SK-N-SH treated with all-trans-retinoic acid at 6 μM for 48 hours (cell line): ENCODE measurements at regions not wholly inside any gene's neighbourhood (a gene's known extent, or its start where the extent isn't known, plus 50 kb on each side); places are given as distances from the start of the nearest gene placed in this dataset.

Experiments used
- ATAC-seq: fragments of 200-7000 bp; cut with Tn5 transposase; 3 replicates; pipeline ENCODE4 v1.9.1; 2020; ENCODE audit warnings: mild to moderate bottlenecking, moderate library complexity
- ARNTL ChIP-seq: fragments of 450-650 bp; formaldehyde crosslinking; IDR thresholded peaks from 2 replicates; pipeline ENCODE4 v1.5.0; 2020; ENCODE audit warnings: low read depth, mild to moderate bottlenecking, moderate library complexity, borderline replicate concordance
- BACH2 ChIP-seq: fragments of 250-450 bp; sonication (Bioruptor Pico); IDR thresholded peaks from 2 replicates; pipeline ENCODE4 v1.9.0; 2021; ENCODE audit warnings: mild to moderate bottlenecking, borderline replicate concordance
- GLIS3 ChIP-seq: fragments of 250-450 bp; sonication (Bioruptor Pico); IDR thresholded peaks from 2 replicates; pipeline ENCODE4 v1.5.0; 2020; ENCODE audit warnings: mild to moderate bottlenecking, moderate library complexity
- ISL1 ChIP-seq: fragments of 250-450 bp; sonication (Bioruptor Pico); IDR thresholded peaks from 2 replicates; pipeline ENCODE4 v2.1.2; 2022; ENCODE audit warnings: mild to moderate bottlenecking, moderate library complexity
- OSR1 ChIP-seq: fragments of 250-450 bp; sonication (Bioruptor Pico); IDR thresholded peaks from 2 replicates; pipeline ENCODE4 v1.8.0; 2022; ENCODE audit warnings: moderate library complexity, mild to moderate bottlenecking, inconsistent platforms
- PPARA ChIP-seq: fragments of 250-450 bp; sonication (Bioruptor Pico); IDR thresholded peaks from 2 replicates; pipeline ENCODE4 v1.5.0; 2020; ENCODE audit warnings: mild to moderate bottlenecking, borderline replicate concordance
- RARB ChIP-seq: fragments of 250-450 bp; sonication (Bioruptor Pico); IDR thresholded peaks from 2 replicates; pipeline ENCODE4 v1.8.0; 2021; ENCODE audit warnings: mild to moderate bottlenecking, moderate library complexity
- SNAI2 ChIP-seq: fragments of 250-450 bp; sonication (Bioruptor Pico); IDR thresholded peaks from 2 replicates; pipeline ENCODE4 v1.5.0; 2020; ENCODE audit warnings: mild to moderate bottlenecking, moderate library complexity
- TOX ChIP-seq: fragments of 250-450 bp; sonication (Bioruptor Pico); IDR thresholded peaks from 2 replicates; pipeline ENCODE4 v1.8.0; 2021; ENCODE audit warnings: mild to moderate bottlenecking, moderate library complexity, borderline replicate concordance
- ZC3H10 ChIP-seq: fragments of 250-450 bp; sonication (Bioruptor Pico); IDR thresholded peaks from 2 replicates; pipeline ENCODE4 v1.5.1; 2021; ENCODE audit warnings: mild to moderate bottlenecking, moderate library complexity
- ZFP3 ChIP-seq: fragments of 250-450 bp; sonication (Bioruptor Pico); IDR thresholded peaks from 2 replicates; pipeline ENCODE4 v1.5.0; 2020; ENCODE audit warnings: mild to moderate bottlenecking, moderate library complexity
- ZFP30 ChIP-seq: fragments of 450-650 bp; formaldehyde crosslinking; IDR thresholded peaks from 2 replicates; pipeline ENCODE4 v1.5.0; 2022; ENCODE audit warnings: mild to moderate bottlenecking, moderate library complexity
- ZNF565 ChIP-seq: fragments of 450-650 bp; formaldehyde crosslinking; conservative IDR thresholded peaks from 2 replicates; pipeline ENCODE4 v1.5.0; 2020; ENCODE audit warnings: low read depth, mild to moderate bottlenecking, moderate library complexity
- ZNF70 ChIP-seq: fragments of 450-650 bp; formaldehyde crosslinking; IDR thresholded peaks from 2 replicates; pipeline ENCODE4 v1.5.0; 2020; ENCODE audit warnings: mild to moderate bottlenecking, moderate library complexity
- ZNF8 ChIP-seq: fragments of 450-650 bp; formaldehyde crosslinking; IDR thresholded peaks from 2 replicates; pipeline ENCODE4 v1.5.0; 2020; ENCODE audit warnings: mild to moderate bottlenecking, moderate library complexity
- TF ChIP-seq, protein P1 (sequence below): fragments of 250-450 bp; sonication (Bioruptor Pico); IDR thresholded peaks from 2 replicates; pipeline ENCODE4 v1.8.0; 2020; ENCODE audit warnings: mild to moderate bottlenecking, moderate library complexity, borderline replicate concordance
- TF ChIP-seq, protein P2 (sequence below): fragments of 250-450 bp; sonication (Bioruptor Pico); IDR thresholded peaks from 2 replicates; pipeline ENCODE4 v1.5.1; 2021; ENCODE audit warnings: mild to moderate bottlenecking, moderate library complexity
- TF ChIP-seq, protein P3 (sequence below): fragments of 250-450 bp; sonication (Bioruptor Pico); IDR thresholded peaks from 2 replicates; pipeline ENCODE4 v1.5.0; 2020; ENCODE audit warnings: mild to moderate bottlenecking, moderate library complexity
- TF ChIP-seq, protein P4 (sequence below): fragments of 250-450 bp; sonication (Bioruptor Pico); IDR thresholded peaks from 2 replicates; pipeline ENCODE4 v1.8.0; 2021; ENCODE audit warnings: low read depth, mild to moderate bottlenecking, moderate library complexity, borderline replicate concordance

DNA sequence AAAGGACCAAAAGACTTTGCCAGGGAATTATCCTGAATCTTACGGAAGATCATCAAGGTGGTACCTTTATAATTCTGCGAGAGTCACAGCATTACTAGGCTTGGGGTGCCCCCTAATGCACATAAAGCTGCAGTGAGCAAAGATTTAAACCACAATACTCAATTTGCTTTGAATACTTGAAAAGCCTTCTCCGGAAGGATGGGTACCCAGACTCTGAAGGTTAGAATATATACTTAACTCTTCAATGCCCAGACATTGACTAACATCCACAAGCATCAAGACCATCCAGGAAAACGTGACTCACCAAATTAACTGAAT is 117.8 kb upstream of the KCNH8 start (continued):
- TF ChIP-seq RARB (CRISPR knock-in tag): no peak

DNA sequence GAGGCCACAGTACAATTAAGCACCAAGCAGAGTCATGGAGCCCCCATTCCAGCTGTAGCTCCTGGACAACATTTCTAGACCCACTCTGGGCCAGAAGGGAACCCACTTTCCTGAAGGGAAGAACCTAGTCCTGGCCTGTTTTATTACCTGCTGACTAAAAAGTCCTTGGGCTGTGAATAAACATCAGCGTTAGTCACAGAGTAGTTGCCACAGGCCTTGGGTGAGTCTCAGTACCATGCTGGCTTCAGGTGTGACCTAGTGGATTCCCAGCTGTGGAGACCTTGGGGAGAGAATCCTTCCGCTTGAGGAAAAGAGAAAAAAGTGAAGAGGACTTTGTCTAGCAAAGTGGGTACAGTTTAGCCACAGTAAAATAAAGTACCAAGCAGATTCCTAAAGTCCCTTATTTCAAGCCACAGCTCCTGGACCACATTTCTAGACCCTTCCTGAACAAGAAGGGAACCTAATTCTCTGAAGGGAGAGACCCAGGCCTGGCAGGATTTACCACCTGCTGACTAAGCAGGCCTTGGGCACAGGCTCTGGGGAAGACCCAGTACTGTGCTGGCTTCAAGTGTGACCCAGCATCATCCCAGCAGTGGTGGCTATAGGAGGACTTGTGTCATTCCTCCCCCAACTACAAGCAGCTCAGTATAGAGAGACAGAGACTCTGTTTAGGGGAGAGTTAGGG is 118.3 kb upstream of the KCNH8 start:
- TF ChIP-seq RARB (CRISPR knock-in tag) (no peak), ZNF70 (CRISPR knock-in tag) (no peak), ZNF8 (no peak), ISL1 (CRISPR knock-in tag) (no peak), PPARA (CRISPR knock-in tag) (no peak), SNAI2 (no peak), ZFP3 (CRISPR knock-in tag) (no peak), ZNF565 (CRISPR knock-in tag) (no peak), ARNTL (no peak), TOX (no peak), OSR1 (no peak)
- TF ChIP-seq, protein P1, sequence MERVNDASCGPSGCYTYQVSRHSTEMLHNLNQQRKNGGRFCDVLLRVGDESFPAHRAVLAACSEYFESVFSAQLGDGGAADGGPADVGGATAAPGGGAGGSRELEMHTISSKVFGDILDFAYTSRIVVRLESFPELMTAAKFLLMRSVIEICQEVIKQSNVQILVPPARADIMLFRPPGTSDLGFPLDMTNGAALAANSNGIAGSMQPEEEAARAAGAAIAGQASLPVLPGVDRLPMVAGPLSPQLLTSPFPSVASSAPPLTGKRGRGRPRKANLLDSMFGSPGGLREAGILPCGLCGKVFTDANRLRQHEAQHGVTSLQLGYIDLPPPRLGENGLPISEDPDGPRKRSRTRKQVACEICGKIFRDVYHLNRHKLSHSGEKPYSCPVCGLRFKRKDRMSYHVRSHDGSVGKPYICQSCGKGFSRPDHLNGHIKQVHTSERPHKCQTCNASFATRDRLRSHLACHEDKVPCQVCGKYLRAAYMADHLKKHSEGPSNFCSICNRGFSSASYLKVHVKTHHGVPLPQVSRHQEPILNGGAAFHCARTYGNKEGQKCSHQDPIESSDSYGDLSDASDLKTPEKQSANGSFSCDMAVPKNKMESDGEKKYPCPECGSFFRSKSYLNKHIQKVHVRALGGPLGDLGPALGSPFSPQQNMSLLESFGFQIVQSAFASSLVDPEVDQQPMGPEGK: no peak
- no peak for ATAC-seq

DNA sequence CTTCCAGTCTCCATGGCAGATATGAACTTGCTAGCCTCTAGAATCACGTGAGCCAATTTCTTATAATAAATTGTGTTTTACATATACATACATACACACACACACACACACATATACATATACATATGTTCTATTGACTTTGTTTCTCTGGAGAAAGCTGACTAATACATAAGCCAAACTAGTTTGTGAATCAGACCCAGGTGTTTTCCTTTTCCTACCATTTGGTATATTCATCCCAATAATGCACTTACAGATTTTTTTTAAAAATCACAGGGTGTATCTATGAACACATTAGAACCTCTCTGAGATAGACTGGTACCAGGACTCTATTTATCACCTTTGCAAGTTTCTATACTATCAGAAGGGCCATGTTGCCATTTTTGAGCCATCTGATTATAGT is 122.9 kb upstream of the KCNH8 start:
- TF ChIP-seq ZNF8: no peak
- TF ChIP-seq, protein P2, sequence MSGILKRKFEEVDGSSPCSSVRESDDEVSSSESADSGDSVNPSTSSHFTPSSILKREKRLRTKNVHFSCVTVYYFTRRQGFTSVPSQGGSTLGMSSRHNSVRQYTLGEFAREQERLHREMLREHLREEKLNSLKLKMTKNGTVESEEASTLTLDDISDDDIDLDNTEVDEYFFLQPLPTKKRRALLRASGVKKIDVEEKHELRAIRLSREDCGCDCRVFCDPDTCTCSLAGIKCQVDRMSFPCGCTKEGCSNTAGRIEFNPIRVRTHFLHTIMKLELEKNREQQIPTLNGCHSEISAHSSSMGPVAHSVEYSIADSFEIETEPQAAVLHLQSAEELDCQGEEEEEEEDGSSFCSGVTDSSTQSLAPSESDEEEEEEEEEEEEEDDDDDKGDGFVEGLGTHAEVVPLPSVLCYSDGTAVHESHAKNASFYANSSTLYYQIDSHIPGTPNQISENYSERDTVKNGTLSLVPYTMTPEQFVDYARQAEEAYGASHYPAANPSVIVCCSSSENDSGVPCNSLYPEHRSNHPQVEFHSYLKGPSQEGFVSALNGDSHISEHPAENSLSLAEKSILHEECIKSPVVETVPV: no peak
- TF ChIP-seq ZC3H10 (CRISPR knock-in tag): no peak
- no peak for TF ChIP-seq PPARA (CRISPR knock-in tag)
- TF ChIP-seq ARNTL: no peak
- no peak for TF ChIP-seq TOX
- TF ChIP-seq ZNF70 (CRISPR knock-in tag): no peak
- TF ChIP-seq, protein P3, sequence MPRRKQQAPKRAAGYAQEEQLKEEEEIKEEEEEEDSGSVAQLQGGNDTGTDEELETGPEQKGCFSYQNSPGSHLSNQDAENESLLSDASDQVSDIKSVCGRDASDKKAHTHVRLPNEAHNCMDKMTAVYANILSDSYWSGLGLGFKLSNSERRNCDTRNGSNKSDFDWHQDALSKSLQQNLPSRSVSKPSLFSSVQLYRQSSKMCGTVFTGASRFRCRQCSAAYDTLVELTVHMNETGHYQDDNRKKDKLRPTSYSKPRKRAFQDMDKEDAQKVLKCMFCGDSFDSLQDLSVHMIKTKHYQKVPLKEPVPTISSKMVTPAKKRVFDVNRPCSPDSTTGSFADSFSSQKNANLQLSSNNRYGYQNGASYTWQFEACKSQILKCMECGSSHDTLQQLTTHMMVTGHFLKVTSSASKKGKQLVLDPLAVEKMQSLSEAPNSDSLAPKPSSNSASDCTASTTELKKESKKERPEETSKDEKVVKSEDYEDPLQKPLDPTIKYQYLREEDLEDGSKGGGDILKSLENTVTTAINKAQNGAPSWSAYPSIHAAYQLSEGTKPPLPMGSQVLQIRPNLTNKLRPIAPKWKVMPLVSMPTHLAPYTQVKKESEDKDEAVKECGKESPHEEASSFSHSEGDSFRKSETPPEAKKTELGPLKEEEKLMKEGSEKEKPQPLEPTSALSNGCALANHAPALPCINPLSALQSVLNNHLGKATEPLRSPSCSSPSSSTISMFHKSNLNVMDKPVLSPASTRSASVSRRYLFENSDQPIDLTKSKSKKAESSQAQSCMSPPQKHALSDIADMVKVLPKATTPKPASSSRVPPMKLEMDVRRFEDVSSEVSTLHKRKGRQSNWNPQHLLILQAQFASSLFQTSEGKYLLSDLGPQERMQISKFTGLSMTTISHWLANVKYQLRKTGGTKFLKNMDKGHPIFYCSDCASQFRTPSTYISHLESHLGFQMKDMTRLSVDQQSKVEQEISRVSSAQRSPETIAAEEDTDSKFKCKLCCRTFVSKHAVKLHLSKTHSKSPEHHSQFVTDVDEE (CRISPR knock-in tag): no peak
- no peak for TF ChIP-seq ZFP30 (CRISPR knock-in tag)
- TF ChIP-seq ZFP3 (CRISPR knock-in tag): no peak
- TF ChIP-seq GLIS3: no peak
- no peak for TF ChIP-seq ZNF565 (CRISPR knock-in tag)
- TF ChIP-seq SNAI2: no peak
- TF ChIP-seq, protein P1: no peak
- TF ChIP-seq, protein P4, sequence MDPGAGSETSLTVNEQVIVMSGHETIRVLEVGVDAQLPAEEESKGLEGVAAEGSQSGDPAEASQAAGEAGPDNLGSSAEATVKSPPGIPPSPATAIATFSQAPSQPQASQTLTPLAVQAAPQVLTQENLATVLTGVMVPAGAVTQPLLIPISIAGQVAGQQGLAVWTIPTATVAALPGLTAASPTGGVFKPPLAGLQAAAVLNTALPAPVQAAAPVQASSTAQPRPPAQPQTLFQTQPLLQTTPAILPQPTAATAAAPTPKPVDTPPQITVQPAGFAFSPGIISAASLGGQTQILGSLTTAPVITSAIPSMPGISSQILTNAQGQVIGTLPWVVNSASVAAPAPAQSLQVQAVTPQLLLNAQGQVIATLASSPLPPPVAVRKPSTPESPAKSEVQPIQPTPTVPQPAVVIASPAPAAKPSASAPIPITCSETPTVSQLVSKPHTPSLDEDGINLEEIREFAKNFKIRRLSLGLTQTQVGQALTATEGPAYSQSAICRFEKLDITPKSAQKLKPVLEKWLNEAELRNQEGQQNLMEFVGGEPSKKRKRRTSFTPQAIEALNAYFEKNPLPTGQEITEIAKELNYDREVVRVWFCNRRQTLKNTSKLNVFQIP (CRISPR knock-in tag): no peak
- TF ChIP-seq ISL1 (CRISPR knock-in tag): no peak
- ATAC-seq: no peak

DNA sequence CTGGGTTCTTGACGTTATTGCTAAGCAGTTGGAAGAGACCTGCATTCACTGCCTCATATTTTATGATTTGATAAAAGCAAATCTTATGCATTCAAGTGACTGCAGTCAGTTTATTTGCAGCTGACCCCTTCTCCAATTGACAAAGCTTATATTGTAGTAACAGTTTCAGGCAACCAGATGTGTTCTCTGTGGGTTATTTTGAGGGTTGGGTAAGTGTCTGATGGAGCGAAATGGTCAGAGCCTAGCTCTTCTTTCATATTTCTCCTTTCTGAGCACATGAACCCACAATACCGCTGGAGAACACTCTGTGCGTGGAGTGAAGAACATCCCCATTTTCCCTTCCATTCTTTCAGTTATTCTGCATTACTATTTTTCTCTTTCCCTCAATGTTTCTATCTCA is 125.8 kb upstream of the KCNH8 start:
- ATAC-seq: no peak
- TF ChIP-seq TOX: no peak
- TF ChIP-seq ARNTL: no peak
- TF ChIP-seq GLIS3: no peak
- no peak for TF ChIP-seq ZNF8
- TF ChIP-seq, protein P3 (CRISPR knock-in tag): no peak
- TF ChIP-seq RARB (CRISPR knock-in tag): no peak
- TF ChIP-seq BACH2 (CRISPR knock-in tag): no peak
- TF ChIP-seq, protein P1: no peak
